K562 (cell line): ENCODE measurements at regions not wholly inside any gene's neighbourhood (a gene's known extent, or its start where the extent isn't known, plus 50 kb on each side); places are given as distances from the start of the nearest gene placed in this dataset.

Source experiments
- ATAC-seq: fragments of 200-7000 bp; cut with Tn5 transposase; 3 replicates; pipeline ENCODE4 v1.9.1; 2020; ENCODE audit warnings: moderate library complexity
- BruUV-seq: library from RNA; stranded (reverse); fragments of 400-500 nt; replicated peaks from 2 replicates; lab custom pipeline; 2021; lab: Mats Ljungman, UMichigan
- CTCF ChIA-PET: fragments of 300-600 bp; formaldehyde crosslinking; extraction: SDS; loops from one replicate; lab custom pipeline; 2021; ENCODE audit warnings: low intra/inter-chr PET ratio; lab: Yijun Ruan, JAX
- POLR2A ChIA-PET: fragments of 300-600, 350-650 bp; sonication (Branson Sonifier 250); formaldehyde crosslinking; extraction: SDS; loops from one replicate; lab custom pipeline; 2021; ENCODE audit warnings: antibody characterized with exemption, inconsistent platforms; lab: Yijun Ruan, JAX
- DNase-seq, 4 experiments: peaks; one replicate each; pipeline versions ENCODE4 v3.0.0 to v3.0.0-alpha.2; 2011 to 2018; ENCODE audit warnings: low spot score in 3 of 4, mixed read lengths in 3 of 4; ENCODE audit errors: extremely low read depth in 1 of 4
- FAIRE-seq: peaks from 2 replicates; lab custom pipeline; 2011; peaks lifted over from hg19 to GRCh38; lab: Jason Lieb, UNC
- H2AFZ ChIP-seq: 2 replicates; pipeline ENCODE4 v1.6.0; 2011; ENCODE audit warnings: low read depth, low read length, control low read depth, inconsistent platforms
- H3K27ac ChIP-seq: fragments of 200-600 bp; 3 replicates; pipeline ENCODE4 v1.8.0; 2011; ENCODE audit warnings: low read depth, mild to moderate bottlenecking, control low read depth, inconsistent platforms, low read length, moderate library complexity, mixed read lengths; ENCODE audit errors: extremely low read depth
- H3K27me3 ChIP-seq, 2 experiments: fragments of 300-600 bp in 1 of 2; 2 replicates in 1 of 2; 3 replicates in 1 of 2; pipeline versions ENCODE4 v1.6.0 to v1.8.0; 2011; ENCODE audit warnings: inconsistent platforms in 2 of 2, low read length in 2 of 2, mild to moderate bottlenecking in 1 of 2, mixed read lengths in 1 of 2, moderate library complexity in 1 of 2; ENCODE audit not compliant: control insufficient read depth in 2 of 2, insufficient read depth in 2 of 2
- H3K36me3 ChIP-seq: fragments of 300-600 bp; 3 replicates; pipeline ENCODE4 v1.8.0; 2011; ENCODE audit warnings: mild to moderate bottlenecking, low read length, inconsistent platforms; ENCODE audit not compliant: control insufficient read depth, insufficient read depth
- H3K4me1 ChIP-seq, 2 experiments: fragments of 200-600 bp in 1 of 2; replicated peaks in 1 of 2; 2 replicates in 1 of 2; 3 replicates in 1 of 2; pipeline versions ENCODE4 v1.5.1 to v1.8.0; 2011; ENCODE audit warnings: inconsistent platforms in 2 of 2, low read length in 2 of 2, mild to moderate bottlenecking in 1 of 2, mixed read lengths in 1 of 2, moderate library complexity in 1 of 2; ENCODE audit not compliant: control insufficient read depth in 2 of 2, insufficient read depth in 2 of 2
- H3K4me2 ChIP-seq: 2 replicates; pipeline ENCODE4 v1.6.1; 2011; ENCODE audit warnings: low read length, control low read depth, inconsistent platforms, mixed read lengths; ENCODE audit not compliant: insufficient read depth
- H3K4me3 ChIP-seq: fragments of 200-600 bp; sonication (generic), shearing (Covaris generic); 2 replicates; pipeline ENCODE4 v1.5.1; 2016; ENCODE audit warnings: control low read depth, inconsistent platforms
- H3K79me2 ChIP-seq: fragments of 200-600 bp; 3 replicates; pipeline ENCODE4 v1.8.0; 2011; ENCODE audit warnings: low read length, inconsistent platforms; ENCODE audit not compliant: control insufficient read depth, insufficient read depth
- H3K9ac ChIP-seq, 2 experiments: 2 replicates each; pipeline versions ENCODE4 v1.6.0 to v1.6.1; 2011; ENCODE audit warnings: low read depth in 2 of 2, low read length in 2 of 2, control low read depth in 1 of 2, inconsistent platforms in 1 of 2, mild to moderate bottlenecking in 1 of 2, mixed read lengths in 1 of 2; ENCODE audit not compliant: insufficient read depth in 1 of 2
- H3K9me1 ChIP-seq: one replicate; pipeline ENCODE4 v1.6.0; 2011; ENCODE audit warnings: inconsistent platforms, mild to moderate bottlenecking, low read length, moderate library complexity; ENCODE audit not compliant: control insufficient read depth, insufficient read depth
- H3K9me3 ChIP-seq: replicated peaks from 2 replicates; pipeline ENCODE4 v1.5.1; 2011; ENCODE audit warnings: low read depth, low read length, inconsistent platforms; ENCODE audit not compliant: control insufficient read depth, insufficient read depth
- H4K20me1 ChIP-seq: replicated peaks from 2 replicates; pipeline ENCODE4 v1.6.1; 2011; ENCODE audit warnings: low read length, inconsistent platforms, mixed read lengths; ENCODE audit not compliant: control insufficient read depth, insufficient read depth
- CCNT2 ChIP-seq: IDR thresholded peaks from 2 replicates; pipeline ENCODE4 v1.6.1; 2011; ENCODE audit warnings: borderline replicate concordance, low read depth, mild to moderate bottlenecking, moderate library complexity, mixed read lengths, low read length; ENCODE audit not compliant: insufficient read length; ENCODE audit errors: extremely low read depth
- E2F3 ChIP-seq: fragments of 250-450 bp; sonication (Bioruptor Pico); IDR thresholded peaks from 2 replicates; pipeline ENCODE4 v1.4.0; 2020; ENCODE audit warnings: mild to moderate bottlenecking
- LARP7 ChIP-seq: fragments of 450-650 bp; IDR thresholded peaks from 2 replicates; pipeline ENCODE4 v1.6.1; 2016
- NBN ChIP-seq: fragments of 450-650 bp; IDR thresholded peaks from 2 replicates; pipeline ENCODE4 v1.6.1; 2016; ENCODE audit warnings: low read depth, mild to moderate bottlenecking
- RBM34 ChIP-seq: fragments of 200-400 bp; formaldehyde crosslinking; IDR thresholded peaks from 2 replicates; pipeline ENCODE4 v1.6.1; 2018; ENCODE audit warnings: low read length, borderline replicate concordance; ENCODE audit not compliant: insufficient read depth
- ZC3H4 ChIP-seq: sonication (generic); formaldehyde crosslinking; IDR thresholded peaks from 2 replicates; pipeline ENCODE4 v1.9.0; 2021; ENCODE audit warnings: missing genetic modification reagents, borderline replicate concordance
- ZKSCAN1 ChIP-seq: fragments of 150-350 bp; IDR thresholded peaks from 2 replicates; pipeline ENCODE4 v1.6.1; 2016; ENCODE audit warnings: low read depth, low read length
- ZNF140 ChIP-seq: fragments of 250-450 bp; sonication (Bioruptor Pico); IDR thresholded peaks from 2 replicates; pipeline ENCODE4 v1.8.0; 2021; ENCODE audit warnings: moderate library complexity, mild to moderate bottlenecking, inconsistent platforms
- ZNF77 ChIP-seq: fragments of 250-450 bp; sonication (Bioruptor Pico); IDR thresholded peaks from 2 replicates; pipeline ENCODE4 v1.5.0; 2020
- WGBS: fragments of 100-300 bp; shearing (Covaris generic); methylation state at CpG from one replicate; pipeline ENCODE4 v1.1.6; 2016; ENCODE audit warnings: low coverage, mixed read lengths; ENCODE audit not compliant: insufficient coverage; ENCODE audit errors: missing lambda C conversion rate; 5-methylcytosine and 5-hydroxymethylcytosine counted together
- in situ Hi-C: fragments of 300-500 bp; cut with MboI; formaldehyde crosslinking; loops from 4 replicates; pipeline ENCODE4 v1.15.0; 2018; ENCODE audit warnings: inconsistent platforms, mixed read lengths
- intact Hi-C: fragments of 100-400 bp; cut with micrococcal nuclease; formaldehyde crosslinking; loops from 2 replicates; pipeline ENCODE4 v1.14.2; 2022
- TF ChIP-seq, protein P1 (sequence below), 2 experiments: fragments of 450-650 bp; formaldehyde crosslinking in 1 of 2; IDR thresholded peaks; 2 replicates each; pipeline versions ENCODE4 v1.4.0 to v1.6.1; 2014 to 2020; ENCODE audit warnings: mild to moderate bottlenecking in 2 of 2, borderline replicate concordance in 1 of 2, low read depth in 1 of 2
- TF ChIP-seq, protein P2 (sequence below): fragments of 250-450 bp; sonication (Bioruptor Pico); IDR thresholded peaks from 2 replicates; pipeline ENCODE4 v1.5.0; 2021

DNA sequence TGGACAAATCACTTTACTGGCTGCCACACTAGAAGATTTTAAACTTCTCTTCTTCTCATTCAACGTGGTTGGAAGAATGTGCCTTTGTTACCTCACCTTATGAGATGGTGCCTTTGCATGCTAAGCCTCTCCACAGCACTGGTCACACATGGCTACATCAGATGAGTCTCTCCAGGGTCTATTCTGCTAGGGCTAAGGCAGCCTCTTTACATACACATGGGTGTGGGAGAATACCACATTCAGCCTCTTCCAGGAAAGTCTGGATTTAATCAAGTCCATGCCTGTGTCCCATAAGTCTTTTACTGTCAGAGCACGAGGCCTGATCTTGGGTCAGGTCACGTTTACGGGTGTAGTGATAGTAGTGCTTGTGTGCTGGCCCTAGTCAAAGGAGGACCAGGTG lies 701.5 kb downstream of the SORCS3 start (continued):
- TF ChIP-seq RBM34, result no peak
- no peak for TF ChIP-seq E2F3 (CRISPR knock-in tag)
- TF ChIP-seq, all 486 proteins: peak for 0

DNA sequence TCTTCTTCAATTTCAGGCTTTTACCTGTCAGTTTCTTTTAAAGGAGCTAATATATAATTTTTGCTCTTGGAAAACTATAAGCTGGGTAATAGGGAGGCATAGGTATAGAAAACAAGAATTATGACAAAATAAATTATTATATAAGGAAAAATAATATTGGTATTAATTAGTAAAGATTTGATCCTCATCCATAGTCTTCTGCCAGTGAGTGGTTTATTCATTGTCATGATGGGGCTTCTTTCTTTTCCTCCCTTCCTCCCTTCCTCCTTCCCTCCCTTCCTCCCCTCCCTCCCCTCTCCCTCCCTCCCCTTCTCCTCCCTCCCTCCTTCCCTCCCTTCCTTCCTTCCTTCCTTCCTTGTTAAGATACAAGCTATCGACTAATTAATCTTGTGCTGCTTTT lies 698.6 kb downstream of the SORCS3 start:
- in situ Hi-C loops, result no loop called here
- Histone ChIP-seq H3K4me2 (no peak overlapping the region), H4K20me1 (no peaks in the 10 kb centered on the region), H3K4me3 (no peak overlapping the region), H3K27ac (no peak overlapping the region), H3K9me1 (no peaks in the 10 kb centered on the region), H3K27me3 (no peaks in the 10 kb centered on the region), H3K79me2 (no peaks in the 10 kb centered on the region), H3K9ac (no peak overlapping the region), H3K9me3 (no peaks in the 10 kb centered on the region), H3K4me1 (no peaks in the 10 kb centered on the region), H3K36me3 (no peaks in the 10 kb centered on the region), H2AFZ (no peak overlapping the region)
- WGBS, result 0% methylated on average over 1 of the region's 1 CpG
- DNase-seq, result no peak
- FAIRE-seq, result no peak
- BruUV-seq, result no TSS peak
- ChIA-PET POLR2A (no interaction called here), CTCF (no interaction called here)
- ATAC-seq, result no peak
- intact Hi-C loops, result no loop called here
- TF ChIP-seq ZKSCAN1 (no peak), NBN (no peak), LARP7 (no peak), ZNF77 (CRISPR knock-in tag) (no peak), ZNF140 (no peak), ZC3H4 (no peak), CCNT2 (no peak)
- TF ChIP-seq, protein P1, sequence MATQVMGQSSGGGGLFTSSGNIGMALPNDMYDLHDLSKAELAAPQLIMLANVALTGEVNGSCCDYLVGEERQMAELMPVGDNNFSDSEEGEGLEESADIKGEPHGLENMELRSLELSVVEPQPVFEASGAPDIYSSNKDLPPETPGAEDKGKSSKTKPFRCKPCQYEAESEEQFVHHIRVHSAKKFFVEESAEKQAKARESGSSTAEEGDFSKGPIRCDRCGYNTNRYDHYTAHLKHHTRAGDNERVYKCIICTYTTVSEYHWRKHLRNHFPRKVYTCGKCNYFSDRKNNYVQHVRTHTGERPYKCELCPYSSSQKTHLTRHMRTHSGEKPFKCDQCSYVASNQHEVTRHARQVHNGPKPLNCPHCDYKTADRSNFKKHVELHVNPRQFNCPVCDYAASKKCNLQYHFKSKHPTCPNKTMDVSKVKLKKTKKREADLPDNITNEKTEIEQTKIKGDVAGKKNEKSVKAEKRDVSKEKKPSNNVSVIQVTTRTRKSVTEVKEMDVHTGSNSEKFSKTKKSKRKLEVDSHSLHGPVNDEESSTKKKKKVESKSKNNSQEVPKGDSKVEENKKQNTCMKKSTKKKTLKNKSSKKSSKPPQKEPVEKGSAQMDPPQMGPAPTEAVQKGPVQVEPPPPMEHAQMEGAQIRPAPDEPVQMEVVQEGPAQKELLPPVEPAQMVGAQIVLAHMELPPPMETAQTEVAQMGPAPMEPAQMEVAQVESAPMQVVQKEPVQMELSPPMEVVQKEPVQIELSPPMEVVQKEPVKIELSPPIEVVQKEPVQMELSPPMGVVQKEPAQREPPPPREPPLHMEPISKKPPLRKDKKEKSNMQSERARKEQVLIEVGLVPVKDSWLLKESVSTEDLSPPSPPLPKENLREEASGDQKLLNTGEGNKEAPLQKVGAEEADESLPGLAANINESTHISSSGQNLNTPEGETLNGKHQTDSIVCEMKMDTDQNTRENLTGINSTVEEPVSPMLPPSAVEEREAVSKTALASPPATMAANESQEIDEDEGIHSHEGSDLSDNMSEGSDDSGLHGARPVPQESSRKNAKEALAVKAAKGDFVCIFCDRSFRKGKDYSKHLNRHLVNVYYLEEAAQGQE (IDR thresholded peaks at IDR 0.05; ENCODE audit: borderline replicate concordance), result no peak
- TF ChIP-seq, protein P1 (CRISPR knock-in tag; IDR thresholded peaks at IDR 0.05; ENCODE audit: low read depth), result no peak
- TF ChIP-seq, protein P2, sequence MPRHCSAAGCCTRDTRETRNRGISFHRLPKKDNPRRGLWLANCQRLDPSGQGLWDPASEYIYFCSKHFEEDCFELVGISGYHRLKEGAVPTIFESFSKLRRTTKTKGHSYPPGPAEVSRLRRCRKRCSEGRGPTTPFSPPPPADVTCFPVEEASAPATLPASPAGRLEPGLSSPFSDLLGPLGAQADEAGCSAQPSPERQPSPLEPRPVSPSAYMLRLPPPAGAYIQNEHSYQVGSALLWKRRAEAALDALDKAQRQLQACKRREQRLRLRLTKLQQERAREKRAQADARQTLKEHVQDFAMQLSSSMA (CRISPR knock-in tag), result no peak
